ENCODE measurements at regions not wholly inside any gene's neighbourhood (a gene's known extent, or its start where the extent isn't known, plus 50 kb on each side); places are given as distances from the start of the nearest gene placed in this dataset.

GRCh38 chr3:72139316-72139715 is 354.4 kb upstream of the PROK2 start:
- Histone ChIP-seq H3K36me3 (ENCODE audit: low read depth) (no peaks in the 10 kb centered on the region), H3K27ac (ENCODE audit: poor library complexity, severe bottlenecking) (no peak overlapping the region), H3K4me3 (ENCODE audit: severe bottlenecking) (no peak overlapping the region), H3K27me3 (ENCODE audit: insufficient read depth, poor library complexity, severe bottlenecking) (no peaks in the 10 kb centered on the region), H3K4me1 (ENCODE audit: insufficient read depth, poor library complexity, severe bottlenecking) (no peaks in the 10 kb centered on the region), H3K9me3 (ENCODE audit: severe bottlenecking) (no peaks in the 10 kb centered on the region)
- ATAC-seq (ENCODE audit: low read depth) (no peak), DNase-seq (ENCODE audit: low spot score) (no peak)
- no peak for TF ChIP-seq CTCF (IDR thresholded peaks at IDR 0.05; ENCODE audit: poor library complexity, severe bottlenecking)

- no peak for ATAC-seq (ENCODE audit: low read depth)
- Histone ChIP-seq H3K4me1 (ENCODE audit: insufficient read depth, poor library complexity, severe bottlenecking) (no peaks in the 10 kb centered on the region), H3K9me3 (ENCODE audit: severe bottlenecking) (no peaks in the 10 kb centered on the region), H3K36me3 (ENCODE audit: low read depth) (no peaks in the 10 kb centered on the region), H3K27me3 (ENCODE audit: insufficient read depth, poor library complexity, severe bottlenecking) (no peaks in the 10 kb centered on the region), H3K27ac (ENCODE audit: poor library complexity, severe bottlenecking) (no peak overlapping the region), H3K4me3 (ENCODE audit: severe bottlenecking) (no peak overlapping the region)
- TF ChIP-seq CTCF (IDR thresholded peaks at IDR 0.05; ENCODE audit: poor library complexity, severe bottlenecking), result no peak
- DNase-seq (ENCODE audit: low spot score), result no peak
Observed at GRCh38 chr3:72137865-72138861, 353.2 kb upstream of the PROK2 start.

DNA sequence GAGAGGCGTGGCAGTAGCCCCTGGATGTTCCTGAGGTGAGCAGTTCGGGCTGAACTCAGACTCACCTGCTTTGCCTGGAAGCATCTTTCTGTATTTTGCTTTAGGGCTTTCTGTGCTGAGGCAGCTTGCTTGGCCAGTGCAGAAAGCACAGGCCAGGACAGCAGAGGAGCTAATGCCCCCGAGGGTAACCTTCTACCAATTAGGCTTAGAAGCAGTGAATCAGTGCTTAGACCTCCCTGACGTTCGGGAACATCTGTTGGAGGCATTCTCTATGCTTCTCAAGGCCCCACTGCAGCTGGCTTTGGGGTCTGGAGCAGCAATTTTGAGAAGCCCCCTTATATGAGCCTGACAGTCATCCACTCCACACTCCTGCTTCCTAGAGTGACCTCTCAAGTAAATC is 350.7 kb upstream of the PROK2 start:
- Histone ChIP-seq H3K36me3 (ENCODE audit: low read depth) (no peaks in the 10 kb centered on the region), H3K9me3 (ENCODE audit: severe bottlenecking) (no peaks in the 10 kb centered on the region), H3K27me3 (ENCODE audit: insufficient read depth, poor library complexity, severe bottlenecking) (no peaks in the 10 kb centered on the region), H3K4me3 (ENCODE audit: severe bottlenecking) (no peak overlapping the region), H3K4me1 (ENCODE audit: insufficient read depth, poor library complexity, severe bottlenecking) (no peaks in the 10 kb centered on the region), H3K27ac (ENCODE audit: poor library complexity, severe bottlenecking) (no peak overlapping the region)
- ATAC-seq (ENCODE audit: low read depth) (no peak), DNase-seq (ENCODE audit: low spot score) (no peak)
- TF ChIP-seq CTCF (IDR thresholded peaks at IDR 0.05; ENCODE audit: poor library complexity, severe bottlenecking), result no peak

DNA sequence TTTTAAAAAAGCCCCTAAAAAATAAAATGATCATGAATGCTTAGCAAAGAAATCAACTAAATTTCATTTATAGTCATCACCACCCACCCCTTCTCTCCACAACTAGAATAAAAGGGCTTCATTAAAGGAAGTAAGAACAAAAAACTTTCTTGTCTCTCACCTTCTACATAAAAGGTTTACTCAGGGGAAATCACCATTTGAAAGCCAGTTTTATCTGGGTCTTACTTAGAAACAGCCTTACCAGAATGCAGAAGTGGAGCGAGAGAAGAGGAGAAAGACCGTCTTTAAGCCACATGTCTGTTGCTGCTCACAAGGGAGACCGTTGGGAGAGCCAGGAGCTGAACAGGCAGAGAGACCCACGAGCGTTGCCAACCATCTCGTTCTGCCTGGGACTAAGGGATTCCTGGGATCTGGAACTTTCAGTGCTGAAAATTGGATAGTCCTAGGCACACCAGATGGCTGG is 350.1 kb upstream of the PROK2 start:
- no peaks in the 10 kb centered on the region for H3K36me3 ChIP-seq (ENCODE audit: low read depth)
- H3K4me3 ChIP-seq (ENCODE audit: severe bottlenecking), result no peak overlapping the region
- ATAC-seq (ENCODE audit: low read depth), result no peak
- TF ChIP-seq CTCF (IDR thresholded peaks at IDR 0.05; ENCODE audit: poor library complexity, severe bottlenecking), result no peak
- no peaks in the 10 kb centered on the region for H3K9me3 ChIP-seq (ENCODE audit: severe bottlenecking)
- no peaks in the 10 kb centered on the region for H3K27me3 ChIP-seq (ENCODE audit: insufficient read depth, poor library complexity, severe bottlenecking)
- DNase-seq (ENCODE audit: low spot score), result no peak
- H3K27ac ChIP-seq (ENCODE audit: poor library complexity, severe bottlenecking), result no peak overlapping the region
- no peaks in the 10 kb centered on the region for H3K4me1 ChIP-seq (ENCODE audit: insufficient read depth, poor library complexity, severe bottlenecking)
